GM12878 (cell line): ENCODE measurements at regions not wholly inside any gene's neighbourhood (a gene's known extent, or its start where the extent isn't known, plus 50 kb on each side); places are given as distances from the start of the nearest gene placed in this dataset.

Experiments used
- CHD1 ChIP-seq: IDR thresholded peaks from 2 replicates; pipeline ENCODE4 v1.6.1; 2012; ENCODE audit warnings: low read depth, low read length, improper control_type of control experiment
- CTCF ChIP-seq, 3 experiments: IDR thresholded peaks in 2 of 3; conservative IDR thresholded peaks in 1 of 3; 2 replicates each; pipeline ENCODE4 v1.5.1; 2011; ENCODE audit warnings: low read depth in 3 of 3, low read length in 3 of 3, mild to moderate bottlenecking in 3 of 3, control low read depth in 2 of 3, moderate library complexity in 2 of 3, inconsistent platforms in 1 of 3, mixed read lengths in 1 of 3; ENCODE audit not compliant: control insufficient read depth in 2 of 3, insufficient read depth in 1 of 3; ENCODE audit errors: extremely low read depth in 1 of 3
- SIN3A ChIP-seq: IDR thresholded peaks from 2 replicates; pipeline ENCODE4 v1.6.1; 2012; ENCODE audit warnings: low read depth, low read length, improper control_type of control experiment

GRCh38 chr21:36208326-36209013 lies 51.8 kb downstream of the DOP1B start:
- no peak for TF ChIP-seq CHD1
- no peak for TF ChIP-seq SIN3A
- no peak for TF ChIP-seq CTCF (IDR thresholded peaks at IDR 0.05 in 2 of 3, conservative IDR thresholded peaks at IDR 0.05 in 1 of 3; ENCODE audit: control insufficient read depth in 2 of 3, extremely low read depth in 1 of 3, insufficient read depth in 1 of 3, low read depth in 3 of 3, low read length in 3 of 3)
